Natural killer cell (primary cell): ENCODE measurements at regions not wholly inside any gene's neighbourhood (a gene's known extent, or its start where the extent isn't known, plus 50 kb on each side); places are given as distances from the start of the nearest gene placed in this dataset.

Experiments
- ATAC-seq, 3 donors: fragments of 150-1000 bp in 2 of 3; fragments of 200-7000 bp in 1 of 3; cut with Tn5 transposase; 1 replicate in 1 of 3; 2 replicates in 2 of 3; pipeline ENCODE4 v1.10.0; 2021; ENCODE audit warnings: mild to moderate bottlenecking in 2 of 3, moderate library complexity in 2 of 3
- DNase-seq, 2 donors: peaks; one replicate each; pipeline versions ENCODE4 v3.0.0 to v3.0.0-alpha.2; 2013 to 2021; ENCODE audit warnings: mixed read lengths in 1 of 2
- H3K27ac ChIP-seq: one replicate; pipeline ENCODE4 v1.5.1; 2013; ENCODE audit warnings: mild to moderate bottlenecking, low read length
- H3K27me3 ChIP-seq: one replicate; pipeline ENCODE4 v1.6.1; 2013; ENCODE audit warnings: low read length; ENCODE audit not compliant: control insufficient read depth, insufficient read depth
- H3K36me3 ChIP-seq: one replicate; pipeline ENCODE4 v1.6.1; 2013; ENCODE audit warnings: low read length; ENCODE audit not compliant: control insufficient read depth, insufficient read depth
- H3K4me1 ChIP-seq: one replicate; pipeline ENCODE4 v1.6.1; 2013; ENCODE audit warnings: low read length; ENCODE audit not compliant: control insufficient read depth, insufficient read depth
- H3K4me3 ChIP-seq: one replicate; pipeline ENCODE4 v1.5.1; 2013; ENCODE audit warnings: low read length
- H3K9me3 ChIP-seq: one replicate; pipeline ENCODE4 v1.6.1; 2013; ENCODE audit warnings: low read length; ENCODE audit not compliant: control insufficient read depth, insufficient read depth
- H3K27ac Mint-ChIP-seq, 2 donors: one replicate each; pipeline ENCODE4 v1.8.0; 2022; ENCODE audit warnings: mild to moderate bottlenecking in 2 of 2, mixed read lengths in 2 of 2, moderate library complexity in 1 of 2
- H3K27me3 Mint-ChIP-seq, 2 donors: one replicate each; pipeline ENCODE4 v1.8.0; 2022; ENCODE audit warnings: low read depth in 2 of 2, mixed read lengths in 2 of 2
- H3K36me3 Mint-ChIP-seq: one replicate; pipeline ENCODE4 v1.8.0; 2022; ENCODE audit warnings: mixed read lengths
- H3K4me1 Mint-ChIP-seq, 2 donors: one replicate each; pipeline ENCODE4 v1.8.0; 2022; ENCODE audit warnings: mixed read lengths in 2 of 2
- H3K4me3 Mint-ChIP-seq: one replicate; pipeline ENCODE4 v1.8.0; 2022; ENCODE audit warnings: mild to moderate bottlenecking, moderate library complexity, mixed read lengths
- H3K9me3 Mint-ChIP-seq, 2 donors: one replicate each; pipeline ENCODE4 v1.8.0; 2022; ENCODE audit warnings: mixed read lengths in 2 of 2
- WGBS: methylation state at CpG from one replicate; pipeline ENCODE4 v1.1.7; 2013; ENCODE audit warnings: missing lambda C conversion rate; ENCODE audit not compliant: insufficient coverage; 5-methylcytosine and 5-hydroxymethylcytosine counted together
- intact Hi-C: fragments of 100-400 bp; cut with micrococcal nuclease; formaldehyde crosslinking; loops from one replicate; pipeline ENCODE4 v1.14.2; 2022
- TF ChIP-seq, protein P1 (sequence below): fragments of 200-600 bp; IDR thresholded peaks from one replicate; pipeline ENCODE4 v1.8.0; 2022; ENCODE audit warnings: antibody characterized with exemption

DNA sequence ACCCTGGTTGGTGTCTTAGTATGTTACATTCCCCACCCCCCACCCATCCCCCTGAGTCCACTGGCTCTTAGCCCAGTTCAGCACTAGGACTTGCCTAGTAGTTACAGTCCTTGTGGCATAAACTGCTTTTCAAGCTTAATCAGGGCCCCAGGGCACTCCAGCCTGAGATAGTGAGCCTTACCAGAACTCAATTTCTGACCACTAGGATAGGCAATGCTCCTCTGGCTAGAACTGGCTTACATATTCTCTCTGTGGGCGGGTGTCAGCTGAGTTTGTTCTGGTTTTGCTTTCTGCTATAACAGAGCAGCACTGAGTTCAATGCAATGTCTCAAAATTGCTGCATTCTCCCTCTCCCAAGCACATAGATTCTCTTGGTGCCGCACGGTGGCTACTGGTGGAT, 391.4 kb upstream of the DIPK2B start:
- intact Hi-C loops: no loop called here
- no peak overlapping the region for H3K27ac ChIP-seq
- peaks cover 0 to 34% of the 10 kb centered on the region in 2 donors for H3K27me3 Mint-ChIP-seq
- no peaks in the 10 kb centered on the region for H3K9me3 ChIP-seq
- no peak overlapping the region for H3K27ac Mint-ChIP-seq
- H3K4me1 ChIP-seq: no peaks in the 10 kb centered on the region
- H3K27me3 ChIP-seq: no peaks in the 10 kb centered on the region
- H3K4me1 Mint-ChIP-seq: peaks cover 0 to 6% of the 10 kb centered on the region in 2 donors
- no peaks in the 10 kb centered on the region for H3K36me3 Mint-ChIP-seq
- WGBS: 40% methylated on average over 1 of the region's 3 CpGs
- TF ChIP-seq, protein P1, sequence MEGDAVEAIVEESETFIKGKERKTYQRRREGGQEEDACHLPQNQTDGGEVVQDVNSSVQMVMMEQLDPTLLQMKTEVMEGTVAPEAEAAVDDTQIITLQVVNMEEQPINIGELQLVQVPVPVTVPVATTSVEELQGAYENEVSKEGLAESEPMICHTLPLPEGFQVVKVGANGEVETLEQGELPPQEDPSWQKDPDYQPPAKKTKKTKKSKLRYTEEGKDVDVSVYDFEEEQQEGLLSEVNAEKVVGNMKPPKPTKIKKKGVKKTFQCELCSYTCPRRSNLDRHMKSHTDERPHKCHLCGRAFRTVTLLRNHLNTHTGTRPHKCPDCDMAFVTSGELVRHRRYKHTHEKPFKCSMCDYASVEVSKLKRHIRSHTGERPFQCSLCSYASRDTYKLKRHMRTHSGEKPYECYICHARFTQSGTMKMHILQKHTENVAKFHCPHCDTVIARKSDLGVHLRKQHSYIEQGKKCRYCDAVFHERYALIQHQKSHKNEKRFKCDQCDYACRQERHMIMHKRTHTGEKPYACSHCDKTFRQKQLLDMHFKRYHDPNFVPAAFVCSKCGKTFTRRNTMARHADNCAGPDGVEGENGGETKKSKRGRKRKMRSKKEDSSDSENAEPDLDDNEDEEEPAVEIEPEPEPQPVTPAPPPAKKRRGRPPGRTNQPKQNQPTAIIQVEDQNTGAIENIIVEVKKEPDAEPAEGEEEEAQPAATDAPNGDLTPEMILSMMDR: no peak
- peaks cover 0 to 2% of the 10 kb centered on the region in 2 donors for H3K9me3 Mint-ChIP-seq
- no peak overlapping the region for H3K4me3 Mint-ChIP-seq
- DNase-seq: no peak
- ATAC-seq: no peak
- no peaks in the 10 kb centered on the region for H3K36me3 ChIP-seq
- H3K4me3 ChIP-seq: no peak overlapping the region

DNA sequence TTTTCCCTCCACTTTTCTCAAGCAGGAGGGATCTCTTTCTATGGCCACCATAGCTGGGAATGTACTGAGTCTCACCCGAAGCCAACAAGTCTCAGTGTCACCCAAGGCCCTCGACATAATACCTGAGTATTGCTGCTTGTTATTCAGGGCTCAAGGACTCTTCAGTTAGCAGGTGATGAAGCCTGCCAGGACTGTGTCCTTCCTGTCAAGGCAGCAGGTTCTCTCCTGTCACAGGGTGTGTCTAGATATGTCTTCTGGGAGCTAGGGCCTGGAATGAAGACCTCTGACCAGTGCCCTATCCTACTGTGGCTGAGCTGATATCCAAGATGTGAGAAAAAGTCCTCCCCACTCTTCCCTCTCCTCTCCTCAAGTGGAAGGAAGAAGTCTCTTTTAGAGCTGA, 391.0 kb upstream of the DIPK2B start:
- Mint-ChIP-seq H3K36me3 (no peaks in the 10 kb centered on the region), H3K9me3 (peaks cover 0 to 2% of the 10 kb centered on the region in 2 donors), H3K27me3 (peaks cover 0 to 34% of the 10 kb centered on the region in 2 donors), H3K4me3 (no peak overlapping the region), H3K4me1 (peaks cover 0 to 3% of the 10 kb centered on the region in 2 donors), H3K27ac (no peak overlapping the region)
- 92% methylated on average over 2 of the region's 2 CpGs for WGBS
- no peak for DNase-seq
- Histone ChIP-seq H3K9me3 (no peaks in the 10 kb centered on the region), H3K36me3 (no peaks in the 10 kb centered on the region), H3K27me3 (no peaks in the 10 kb centered on the region), H3K27ac (no peak overlapping the region), H3K4me1 (no peaks in the 10 kb centered on the region), H3K4me3 (no peak overlapping the region)
- TF ChIP-seq, protein P1: no peak
- intact Hi-C loops: no loop called here
- no peak for ATAC-seq

DNA sequence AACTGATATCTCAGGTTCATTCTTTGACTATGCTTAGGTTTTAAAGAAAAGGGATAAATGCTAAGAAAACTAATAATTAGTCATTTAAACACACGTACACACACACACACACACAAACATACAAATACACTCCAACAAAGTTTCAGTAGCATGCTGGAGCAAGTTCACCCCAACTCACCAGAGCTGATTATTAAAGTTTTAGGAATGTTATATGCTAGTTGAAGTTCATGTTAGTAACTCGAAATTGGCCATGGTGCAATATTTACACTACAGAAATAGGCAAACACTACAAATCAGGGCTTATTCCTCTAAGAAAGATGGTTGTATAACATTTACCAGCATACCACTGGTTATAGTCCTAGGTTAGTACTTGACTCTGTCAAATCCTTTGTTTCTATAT, 384.0 kb upstream of the DIPK2B start:
- H3K27me3 ChIP-seq: no peaks in the 10 kb centered on the region
- Mint-ChIP-seq H3K27ac (no peak overlapping the region), H3K4me1 (no peaks in the 10 kb centered on the region), H3K27me3 (peaks cover 0 to 21% of the 10 kb centered on the region in 2 donors), H3K4me3 (no peak overlapping the region), H3K36me3 (peaks cover 8% of the 10 kb centered on the region), H3K9me3 (peaks cover 6 to 8% of the 10 kb centered on the region in 2 donors)
- H3K4me3 ChIP-seq: no peak overlapping the region
- DNase-seq: no peak
- TF ChIP-seq, protein P1: no peak
- H3K9me3 ChIP-seq: peaks cover 7% of the 10 kb centered on the region
- intact Hi-C loops: no loop called here
- H3K36me3 ChIP-seq: no peaks in the 10 kb centered on the region
- H3K27ac ChIP-seq: no peak overlapping the region
- H3K4me1 ChIP-seq: no peaks in the 10 kb centered on the region
- ATAC-seq: no peak
- WGBS: no CpG with 5 or more reads among the region's 2 CpGs

DNA sequence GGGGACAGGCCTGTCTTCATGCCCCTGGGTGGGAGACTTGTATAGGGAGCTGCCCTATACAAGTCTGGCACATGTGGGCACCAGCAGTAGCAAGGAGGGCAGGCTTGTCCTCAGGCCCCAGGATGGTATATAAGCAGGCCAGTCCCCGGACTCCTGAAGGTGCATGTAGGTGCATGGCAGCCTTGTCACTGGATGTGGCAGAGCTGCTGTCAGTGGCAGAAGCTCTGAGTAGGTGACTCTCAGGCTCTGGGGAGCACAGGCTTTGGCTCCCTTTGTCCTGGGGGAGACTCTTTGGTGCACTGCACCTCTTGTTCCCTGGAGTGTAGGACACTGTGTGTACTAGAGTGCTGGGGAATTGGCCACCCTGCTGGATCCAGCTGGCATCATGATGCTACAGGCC, 376.7 kb upstream of the DIPK2B start:
- no peak for ATAC-seq
- no peak overlapping the region for H3K27ac Mint-ChIP-seq
- no peak overlapping the region for H3K4me3 Mint-ChIP-seq
- H3K36me3 ChIP-seq: no peaks in the 10 kb centered on the region
- no peak overlapping the region for H3K27ac ChIP-seq
- no peaks in the 10 kb centered on the region for H3K4me1 Mint-ChIP-seq
- intact Hi-C loops: no loop called here
- peaks cover 0 to under 1% of the 10 kb centered on the region in 2 donors for H3K27me3 Mint-ChIP-seq
- no peak for DNase-seq
- peaks cover 7% of the 10 kb centered on the region for H3K9me3 ChIP-seq
- TF ChIP-seq, protein P1: no peak
- H3K4me3 ChIP-seq: no peak overlapping the region
- 95% methylated on average over 1 of the region's 1 CpG for WGBS
- peaks cover 13% of the 10 kb centered on the region for H3K36me3 Mint-ChIP-seq
- no peaks in the 10 kb centered on the region for H3K4me1 ChIP-seq
- H3K9me3 Mint-ChIP-seq: peaks cover 9 to 13% of the 10 kb centered on the region in 2 donors
- no peaks in the 10 kb centered on the region for H3K27me3 ChIP-seq
